BLaER1 treated with 17β-estradiol and CSF1 and Interleukin-3, amounts not matched to agents 10 nM and 100 nM (cell line): ENCODE measurements at regions not wholly inside any gene's neighbourhood (a gene's known extent, or its start where the extent isn't known, plus 50 kb on each side); places are given as distances from the start of the nearest gene placed in this dataset.

Experiments
- H3K27ac ChIP-seq, 11 experiments: shearing (Covaris generic); formaldehyde crosslinking; 2 replicates each; pipeline ENCODE4 v1.8.1; 2022
- H3K27me3 ChIP-seq, 11 experiments: shearing (Covaris generic); formaldehyde crosslinking; 2 replicates each; pipeline ENCODE4 v1.8.1; 2022
- H3K36me3 ChIP-seq, 11 experiments: shearing (Covaris generic); formaldehyde crosslinking; 2 replicates each; pipeline ENCODE4 v1.8.1; 2022
- H3K4me1 ChIP-seq, 10 experiments: shearing (Covaris generic); formaldehyde crosslinking; 2 replicates each; pipeline ENCODE4 v1.8.1; 2022
- H3K4me2 ChIP-seq, 11 experiments: shearing (Covaris generic); formaldehyde crosslinking; 2 replicates each; pipeline ENCODE4 v1.8.1; 2022
- H3K4me3 ChIP-seq, 10 experiments: shearing (Covaris generic); formaldehyde crosslinking; 2 replicates each; pipeline ENCODE4 v1.8.1; 2022
- H3K9ac ChIP-seq, 11 experiments: shearing (Covaris generic); formaldehyde crosslinking; 2 replicates each; pipeline ENCODE4 v1.8.1; 2022
- H3K9me3 ChIP-seq, 11 experiments: shearing (Covaris generic); formaldehyde crosslinking; replicated peaks in 1 of 11; 2 replicates each; pipeline ENCODE4 v1.8.1; 2022
- H4K20me1 ChIP-seq, 11 experiments: shearing (Covaris generic); formaldehyde crosslinking; 2 replicates each; pipeline ENCODE4 v1.8.1; 2022
- Cebpa-rat ChIP-seq, 11 experiments: shearing (Covaris generic); IDR thresholded peaks; 2 replicates each; pipeline ENCODE4 v1.8.1; 2022

GRCh38 chr9:129321286-129322021 lies 143.4 kb upstream of the IER5L start:
- Histone ChIP-seq H3K4me1 (peaks cover 46 to 72% (median 53%) of the 10 kb centered on the region in 10 experiments), H3K27ac (peak overlapping the region; percentile 51 to 78 (median 70); a peak in 21 of 22 replicates), H3K4me2 (peak overlapping the region; percentile 72 to 98 (median 96))

GRCh38 chr9:129320575-129321285 lies 142.7 kb upstream of the IER5L start:
- Histone ChIP-seq H3K4me3 (peak overlapping the region; percentile 48 to 69 (median 56)), H4K20me1 (no peaks in the 10 kb centered on the region), H3K9me3 (no peaks in the 10 kb centered on the region), H3K27me3 (no peaks in the 10 kb centered on the region), H3K4me2 (peak overlapping the region; percentile 72 to 98 (median 96)), H3K9ac (peak overlapping the region; percentile 57 to 81 (median 76)), H3K4me1 (peaks cover 46 to 72% (median 55%) of the 10 kb centered on the region in 10 experiments), H3K27ac (peak overlapping the region; percentile 51 to 78 (median 70)), H3K36me3 (no peaks in the 10 kb centered on the region)
- TF ChIP-seq Cebpa-rat (IDR thresholded peaks at IDR 0.05) = no peak

More at GRCh38 chr9:129321286-129322021, 143.4 kb upstream of the IER5L start:
- H3K27me3 ChIP-seq = no peaks in the 10 kb centered on the region
- peak overlapping the region; percentile 48 to 69 (median 56); a peak in 19 of 20 replicates for H3K4me3 ChIP-seq
- no peaks in the 10 kb centered on the region for H3K36me3 ChIP-seq
- H3K9ac ChIP-seq = peak overlapping the region; percentile 57 to 81 (median 76)
- H4K20me1 ChIP-seq = no peaks in the 10 kb centered on the region
- H3K9me3 ChIP-seq = no peaks in the 10 kb centered on the region
- TF ChIP-seq Cebpa-rat (IDR thresholded peaks at IDR 0.05) = no peak

GRCh38 chr9:129319938-129320481 lies 141.9 kb upstream of the IER5L start:
- peak overlapping the region; percentile 48 to 69 (median 56) for H3K4me3 ChIP-seq
- peak overlapping the region; percentile 57 to 81 (median 76) for H3K9ac ChIP-seq
- peaks cover 46 to 69% (median 60%) of the 10 kb centered on the region in 10 experiments for H3K4me1 ChIP-seq
- H3K4me2 ChIP-seq = peak overlapping the region; percentile 72 to 98 (median 96)
- no peaks in the 10 kb centered on the region for H3K9me3 ChIP-seq
- no peaks in the 10 kb centered on the region for H3K27me3 ChIP-seq
- peak overlapping the region; percentile 51 to 78 (median 70) for H3K27ac ChIP-seq
- H4K20me1 ChIP-seq = no peaks in the 10 kb centered on the region
- H3K36me3 ChIP-seq = no peaks in the 10 kb centered on the region
- no peak for TF ChIP-seq Cebpa-rat (IDR thresholded peaks at IDR 0.05)

- Histone ChIP-seq H3K27me3 (no peaks in the 10 kb centered on the region), H3K9ac (peak overlapping the region in 8 of 11 experiments; percentile 67 to 81 (median 76); a peak in 10 of 22 replicates), H3K4me1 (peaks cover 46 to 71% (median 63%) of the 10 kb centered on the region in 10 experiments), H4K20me1 (no peaks in the 10 kb centered on the region), H3K9me3 (no peaks in the 10 kb centered on the region), H3K4me2 (peak overlapping the region; percentile 72 to 98 (median 96)), H3K4me3 (no peak overlapping the region), H3K36me3 (no peaks in the 10 kb centered on the region), H3K27ac (peak overlapping the region in 6 of 11 experiments; percentile 60 to 78 (median 74); a peak in 5 of 22 replicates)
- no peak for TF ChIP-seq Cebpa-rat (IDR thresholded peaks at IDR 0.05)
Observed at GRCh38 chr9:129319076-129319937, 141.2 kb upstream of the IER5L start.

GRCh38 chr9:129318121-129319075 lies 140.3 kb upstream of the IER5L start:
- peak overlapping the region in 1 of 11 experiments; percentile 12; a peak in 1 of 22 replicates for H3K9ac ChIP-seq
- H4K20me1 ChIP-seq = no peaks in the 10 kb centered on the region
- TF ChIP-seq Cebpa-rat (IDR thresholded peaks at IDR 0.05) = no peak
- H3K4me2 ChIP-seq = peak overlapping the region; percentile 6 to 48 (median 29); a peak in 20 of 22 replicates
- no peaks in the 10 kb centered on the region for H3K36me3 ChIP-seq
- 0 out of 22 replicates have a peak overlapping the region, but pooled peaks of 1 of the 11 experiments have one; percentile 4 for H3K27ac ChIP-seq
- H3K27me3 ChIP-seq = no peaks in the 10 kb centered on the region
- H3K4me3 ChIP-seq = no peak overlapping the region
- peaks cover 51 to 72% (median 66%) of the 10 kb centered on the region in 10 experiments for H3K4me1 ChIP-seq
- no peaks in the 10 kb centered on the region for H3K9me3 ChIP-seq

GRCh38 chr9:129317179-129318011 lies 139.3 kb upstream of the IER5L start:
- Histone ChIP-seq H3K4me1 (peaks cover 54 to 76% (median 64%) of the 10 kb centered on the region in 10 experiments), H3K36me3 (no peaks in the 10 kb centered on the region), H3K27me3 (no peaks in the 10 kb centered on the region), H3K9ac (no peak overlapping the region), H3K27ac (no peak overlapping the region), H4K20me1 (no peaks in the 10 kb centered on the region), H3K4me3 (no peak overlapping the region), H3K4me2 (peak overlapping the region; percentile 6 to 48 (median 29); a peak in 18 of 22 replicates), H3K9me3 (no peaks in the 10 kb centered on the region)
- no peak for TF ChIP-seq Cebpa-rat (IDR thresholded peaks at IDR 0.05)
